ENCODE measurements at regions not wholly inside any gene's neighbourhood (a gene's known extent, or its start where the extent isn't known, plus 50 kb on each side); places are given as distances from the start of the nearest gene placed in this dataset.

DNA sequence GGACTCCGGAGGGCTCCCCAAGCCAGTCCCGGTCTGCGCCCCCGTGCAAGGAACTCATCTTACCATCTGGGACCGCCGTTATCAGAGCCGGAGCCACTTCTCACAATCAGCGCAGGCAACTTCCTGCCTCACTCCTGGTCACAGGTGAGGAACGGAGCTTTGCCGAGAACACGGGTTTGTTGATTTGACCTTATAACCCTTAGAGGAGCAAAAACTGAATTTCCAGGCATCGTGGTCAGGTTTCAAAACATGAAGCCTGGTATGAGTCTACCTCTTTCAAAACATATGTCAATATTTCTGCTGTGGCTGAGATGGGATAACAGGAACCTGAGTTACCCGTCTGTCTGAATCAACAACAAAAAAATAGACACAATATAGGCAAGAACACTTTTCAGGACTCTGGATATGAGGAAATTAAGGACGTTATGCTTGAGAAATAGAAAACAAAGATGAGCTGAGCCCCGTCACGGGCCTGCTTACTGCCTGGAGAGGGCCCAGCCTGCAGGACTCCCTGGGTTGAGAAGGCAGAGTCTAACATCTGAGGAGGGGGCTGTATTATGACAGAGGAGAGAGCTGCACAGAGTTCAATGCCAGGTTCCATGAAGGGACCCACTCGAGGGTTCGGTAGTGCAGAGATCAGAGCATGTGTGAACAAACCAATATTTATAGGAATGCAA, 148.7 kb downstream of the NDUFA10 start:
- TF ChIP-seq, protein P1, sequence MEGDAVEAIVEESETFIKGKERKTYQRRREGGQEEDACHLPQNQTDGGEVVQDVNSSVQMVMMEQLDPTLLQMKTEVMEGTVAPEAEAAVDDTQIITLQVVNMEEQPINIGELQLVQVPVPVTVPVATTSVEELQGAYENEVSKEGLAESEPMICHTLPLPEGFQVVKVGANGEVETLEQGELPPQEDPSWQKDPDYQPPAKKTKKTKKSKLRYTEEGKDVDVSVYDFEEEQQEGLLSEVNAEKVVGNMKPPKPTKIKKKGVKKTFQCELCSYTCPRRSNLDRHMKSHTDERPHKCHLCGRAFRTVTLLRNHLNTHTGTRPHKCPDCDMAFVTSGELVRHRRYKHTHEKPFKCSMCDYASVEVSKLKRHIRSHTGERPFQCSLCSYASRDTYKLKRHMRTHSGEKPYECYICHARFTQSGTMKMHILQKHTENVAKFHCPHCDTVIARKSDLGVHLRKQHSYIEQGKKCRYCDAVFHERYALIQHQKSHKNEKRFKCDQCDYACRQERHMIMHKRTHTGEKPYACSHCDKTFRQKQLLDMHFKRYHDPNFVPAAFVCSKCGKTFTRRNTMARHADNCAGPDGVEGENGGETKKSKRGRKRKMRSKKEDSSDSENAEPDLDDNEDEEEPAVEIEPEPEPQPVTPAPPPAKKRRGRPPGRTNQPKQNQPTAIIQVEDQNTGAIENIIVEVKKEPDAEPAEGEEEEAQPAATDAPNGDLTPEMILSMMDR (IDR thresholded peaks at IDR 0.05; ENCODE audit: low read depth, low read length): no peak
- Histone ChIP-seq H3K27me3 (peaks cover 4% of the 10 kb centered on the region; the same call in 1 of the 2 replicates), H3K9me3 (no peaks in the 10 kb centered on the region), H3K4me3 (ENCODE audit: low read depth, low read length) (no peak overlapping the region), H3K4me1 (no peaks in the 10 kb centered on the region), H3K36me3 (no peaks in the 10 kb centered on the region)
- DNase-seq: no peak

DNA sequence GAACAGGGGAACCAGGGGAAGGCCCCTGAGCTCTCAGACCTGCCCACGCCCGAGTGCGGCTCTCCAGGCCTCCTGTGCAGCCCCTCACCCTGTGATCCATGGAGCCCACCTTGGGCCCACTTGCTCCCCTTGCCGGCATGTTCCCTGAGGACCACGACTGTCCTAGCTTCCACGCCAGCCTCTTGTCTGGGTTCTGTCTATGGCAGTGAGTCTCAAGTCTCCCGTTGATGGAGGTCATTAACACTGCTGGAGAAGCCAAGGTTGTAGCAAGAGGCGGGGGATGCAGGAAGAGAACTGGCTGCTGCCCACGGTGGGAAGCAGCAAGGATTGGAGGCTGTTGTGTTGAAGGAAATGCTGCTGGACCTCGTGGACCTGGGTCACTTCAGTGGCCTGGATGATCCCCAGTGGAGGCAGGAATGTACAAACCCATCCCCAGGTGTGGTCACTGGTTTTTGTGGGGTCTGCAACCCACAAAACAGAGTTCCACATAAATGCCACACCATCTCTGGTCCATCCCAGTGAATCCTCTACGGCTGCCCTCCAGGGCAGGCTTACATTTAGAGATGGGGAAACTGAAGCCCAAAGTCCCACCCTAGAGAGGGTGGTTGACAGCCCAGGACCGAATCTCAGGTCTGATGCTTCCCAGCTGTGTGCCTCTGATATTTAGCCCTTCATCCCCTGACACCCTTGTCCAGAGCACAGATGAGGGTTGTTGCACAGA, 150.3 kb downstream of the NDUFA10 start:
- TF ChIP-seq, protein P1 (IDR thresholded peaks at IDR 0.05; ENCODE audit: low read depth, low read length): no peak
- Histone ChIP-seq H3K36me3 (no peaks in the 10 kb centered on the region), H3K4me3 (ENCODE audit: low read depth, low read length) (no peak overlapping the region), H3K27me3 (peaks cover 4% of the 10 kb centered on the region; the same call in 1 of the 2 replicates), H3K4me1 (no peaks in the 10 kb centered on the region), H3K9me3 (no peaks in the 10 kb centered on the region)
- DNase-seq: no peak

DNA sequence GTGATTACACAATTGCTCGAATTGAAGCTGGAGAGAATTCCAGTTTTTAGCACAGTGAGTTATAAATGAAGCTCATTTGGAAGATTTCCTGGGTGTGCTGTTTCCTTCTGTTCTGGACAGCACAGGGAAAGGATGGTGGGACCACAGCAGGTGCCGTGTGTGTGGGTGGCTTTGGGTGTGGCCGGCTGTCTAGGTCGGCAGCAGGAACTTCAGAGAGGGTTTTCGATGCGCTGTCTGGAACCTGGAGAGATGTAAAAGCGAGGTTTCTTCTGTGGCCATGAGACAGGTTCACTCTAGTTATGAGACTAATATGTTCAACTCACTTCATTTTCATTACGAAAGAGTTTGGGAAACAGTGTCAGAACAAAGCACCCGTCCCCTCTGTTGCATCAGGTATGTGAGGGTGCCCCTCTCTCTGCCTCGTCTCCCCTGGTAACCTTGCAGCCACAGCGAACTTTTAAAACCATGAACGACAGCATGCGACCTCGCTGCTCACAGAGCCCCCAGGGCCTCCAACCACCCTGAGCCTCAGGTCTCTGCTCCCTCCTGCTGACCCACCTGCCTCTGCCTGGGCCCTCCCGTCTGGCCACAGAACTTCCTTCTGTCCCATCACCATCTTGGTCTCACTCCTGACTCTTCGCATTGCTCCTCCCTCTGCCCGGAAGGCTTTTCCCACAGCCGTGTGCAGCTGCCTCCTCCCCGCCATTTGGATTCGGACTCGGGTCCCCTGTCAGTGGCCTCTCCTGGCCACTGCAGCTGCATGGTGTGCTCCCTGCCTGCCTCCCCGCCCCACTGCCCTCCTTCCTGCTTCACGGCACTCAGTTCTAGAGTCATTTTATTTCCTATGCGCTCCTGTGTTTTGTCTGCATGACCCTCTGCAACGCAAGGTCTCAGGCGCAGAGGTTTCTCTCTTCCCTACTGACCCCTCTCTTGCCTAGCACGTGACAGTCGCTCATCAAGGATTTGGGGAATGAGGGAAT, 151.2 kb downstream of the NDUFA10 start:
- no peaks in the 10 kb centered on the region for H3K36me3 ChIP-seq
- no peaks in the 10 kb centered on the region for H3K9me3 ChIP-seq
- TF ChIP-seq, protein P1 (IDR thresholded peaks at IDR 0.05; ENCODE audit: low read depth, low read length): no peak
- no peak for DNase-seq
- peaks cover 4% of the 10 kb centered on the region; the same call in 1 of the 2 replicates for H3K27me3 ChIP-seq
- H3K4me3 ChIP-seq (ENCODE audit: low read depth, low read length): no peak overlapping the region
- no peaks in the 10 kb centered on the region; the same call in 1 of the 2 replicates for H3K4me1 ChIP-seq

DNA sequence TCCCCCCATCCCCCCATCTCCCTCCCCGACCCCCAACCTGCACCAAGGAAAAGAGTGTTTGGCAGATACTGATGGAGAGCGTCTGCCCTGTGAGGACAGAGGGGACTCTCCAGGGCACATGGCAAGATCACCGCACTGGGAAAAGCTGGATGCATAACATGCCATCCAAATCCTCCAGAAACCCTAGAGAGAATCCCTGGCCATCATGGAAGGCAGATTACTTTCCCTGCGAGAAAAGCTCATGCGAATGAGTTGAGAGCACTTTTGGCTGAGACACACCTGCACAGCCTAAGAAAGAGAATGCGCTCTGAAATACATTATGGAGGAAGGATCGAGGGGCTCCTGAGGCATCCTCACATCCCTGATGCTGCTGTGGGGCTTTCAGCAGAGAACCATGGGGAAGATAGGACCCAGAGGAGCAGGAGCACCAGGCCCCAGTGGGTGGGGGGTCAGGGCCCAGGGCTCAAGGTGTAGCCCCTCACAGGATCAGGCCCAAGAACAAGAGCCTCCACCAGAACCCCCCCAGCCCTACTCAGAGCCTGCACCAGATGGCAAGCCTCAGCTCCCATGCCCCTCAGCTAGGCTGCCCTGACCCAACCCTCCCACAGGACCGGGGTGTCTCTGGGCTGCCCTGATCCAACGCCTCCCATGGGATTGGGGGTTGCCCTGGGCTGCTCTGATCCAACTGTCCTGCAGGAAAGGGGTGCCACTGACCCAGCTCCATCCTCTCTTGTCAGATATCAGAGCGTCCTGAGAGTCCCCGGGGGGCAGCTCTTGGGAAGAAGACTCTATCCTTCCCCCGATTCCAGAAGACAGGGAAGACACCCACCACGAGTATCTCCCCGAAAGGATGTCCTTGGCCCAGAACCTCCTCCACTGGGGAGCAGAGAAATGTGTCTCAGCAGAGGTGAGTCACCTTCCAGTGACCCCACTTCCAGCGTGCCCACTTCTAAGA, 153.4 kb downstream of the NDUFA10 start:
- H3K9me3 ChIP-seq: peaks cover 7% of the 10 kb centered on the region; the same call in 1 of the 2 replicates
- H3K4me1 ChIP-seq: no peaks in the 10 kb centered on the region; the same call in 1 of the 2 replicates
- no peak for DNase-seq
- H3K27me3 ChIP-seq: 0 out of 2 replicates have a peak, but pooled peaks cover 4% of the 10 kb centered on the region
- no peak overlapping the region for H3K4me3 ChIP-seq (ENCODE audit: low read depth, low read length)
- H3K36me3 ChIP-seq: no peaks in the 10 kb centered on the region
- TF ChIP-seq, protein P1 (IDR thresholded peaks at IDR 0.05; ENCODE audit: low read depth, low read length): no peak

DNA sequence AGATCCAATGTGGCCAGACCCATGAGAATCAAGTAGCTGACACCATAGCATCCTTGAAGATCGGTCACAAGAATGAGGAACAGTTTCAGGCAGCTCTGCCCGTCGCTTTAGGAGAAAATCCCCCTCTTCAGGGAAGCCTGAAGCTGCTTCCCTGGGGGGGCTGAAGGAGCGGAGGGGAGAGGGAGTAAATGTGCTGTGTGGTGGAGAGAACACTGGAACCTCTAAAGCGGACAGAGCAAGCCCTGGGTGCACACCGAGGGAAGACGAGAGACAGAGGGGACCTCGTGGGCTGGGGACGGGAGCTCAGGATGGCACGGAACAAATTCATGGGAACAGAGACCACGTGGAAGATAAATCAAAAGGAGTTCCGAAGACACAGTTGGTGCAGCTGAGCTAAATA, 154.3 kb downstream of the NDUFA10 start:
- Histone ChIP-seq H3K4me1 (no peaks in the 10 kb centered on the region; the same call in 1 of the 2 replicates), H3K36me3 (no peaks in the 10 kb centered on the region), H3K4me3 (ENCODE audit: low read depth, low read length) (no peak overlapping the region), H3K9me3 (peaks cover 8% of the 10 kb centered on the region; the same call in 1 of the 2 replicates), H3K27me3 (0 out of 2 replicates have a peak, but pooled peaks cover 4% of the 10 kb centered on the region)
- TF ChIP-seq, protein P1 (IDR thresholded peaks at IDR 0.05; ENCODE audit: low read depth, low read length): no peak
- DNase-seq: no peak
